Gastrocnemius medialis (tissue), 4 donors: ENCODE measurements at regions not wholly inside any gene's neighbourhood (a gene's known extent, or its start where the extent isn't known, plus 50 kb on each side); places are given as distances from the start of the nearest gene placed in this dataset.

Source experiments
- CTCF ChIP-seq, 5 experiments: fragments of 450-650 bp in 3 of 5; fragments of 200-600 bp in 2 of 5; sonication (generic) in 2 of 5; IDR thresholded peaks in 4 of 5; conservative IDR thresholded peaks in 1 of 5; 1 replicate in 4 of 5; 2 replicates in 1 of 5; pipeline ENCODE4 v1.5.1; 2016 to 2019; ENCODE audit warnings: antibody characterized with exemption in 5 of 5, mild to moderate bottlenecking in 3 of 5, moderate library complexity in 3 of 5
- POLR2A ChIP-seq, 2 donors: fragments of 450-650 bp; IDR thresholded peaks; one replicate each; pipeline ENCODE4 v1.6.1; 2017; ENCODE audit warnings: antibody characterized with exemption in 2 of 2, mild to moderate bottlenecking in 2 of 2, moderate library complexity in 2 of 2

GRCh38 chr4:188735082-188735481 lies 595.8 kb downstream of the TRIML1 start:
- TF ChIP-seq CTCF (IDR thresholded peaks at IDR 0.05 in 4 of 5, conservative IDR thresholded peaks at IDR 0.05 in 1 of 5) (no peak), POLR2A (IDR thresholded peaks at IDR 0.05) (no peak)
